ENCODE measurements at regions not wholly inside any gene's neighbourhood (a gene's known extent, or its start where the extent isn't known, plus 50 kb on each side); places are given as distances from the start of the nearest gene placed in this dataset.

GRCh38 chr20:57944988-57945387 lies 235.2 kb upstream of the PMEPA1 start:
- no peak for DNase-seq (ENCODE audit: low spot score)

DNA sequence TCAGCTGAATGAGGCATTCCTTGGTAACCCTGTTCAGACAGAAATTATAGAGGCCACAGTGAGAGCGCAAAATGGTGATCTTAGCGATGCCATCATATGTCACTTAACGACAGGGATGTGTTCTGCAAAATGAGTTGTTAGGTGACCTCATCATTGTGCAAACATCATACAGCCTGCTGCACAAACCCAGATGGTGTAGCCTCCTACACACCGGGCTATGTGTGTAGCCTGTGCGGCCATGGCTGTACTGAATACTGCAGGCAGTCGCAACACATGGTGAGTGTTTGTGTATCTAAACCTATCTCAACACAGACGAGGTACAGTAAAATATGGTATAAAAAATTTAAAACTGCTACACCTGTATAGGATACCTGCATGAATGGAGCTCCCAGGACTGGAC lies 234.1 kb upstream of the PMEPA1 start:
- DNase-seq (ENCODE audit: low spot score) = no peak

DNA sequence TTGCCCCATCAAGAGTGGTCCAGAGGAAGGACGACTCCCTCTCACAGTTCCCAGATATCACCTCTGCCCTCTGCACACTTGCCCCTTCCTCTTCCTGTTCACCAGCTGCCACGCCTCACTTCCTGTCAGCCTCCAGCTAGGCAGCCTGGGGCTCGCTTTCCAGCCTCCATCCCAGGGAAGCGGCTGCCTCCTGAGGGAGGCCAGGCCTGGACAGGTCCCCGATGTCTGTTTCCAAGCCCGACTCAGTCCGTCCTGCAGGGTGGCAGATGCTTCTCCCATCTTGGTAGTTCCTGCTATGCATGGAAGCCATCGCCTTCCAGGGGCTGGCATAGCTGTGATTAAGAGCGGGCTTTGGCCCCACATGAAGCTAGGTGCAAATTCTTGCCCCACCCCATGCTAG lies 233.5 kb upstream of the PMEPA1 start:
- no peak for DNase-seq (ENCODE audit: low spot score)

DNA sequence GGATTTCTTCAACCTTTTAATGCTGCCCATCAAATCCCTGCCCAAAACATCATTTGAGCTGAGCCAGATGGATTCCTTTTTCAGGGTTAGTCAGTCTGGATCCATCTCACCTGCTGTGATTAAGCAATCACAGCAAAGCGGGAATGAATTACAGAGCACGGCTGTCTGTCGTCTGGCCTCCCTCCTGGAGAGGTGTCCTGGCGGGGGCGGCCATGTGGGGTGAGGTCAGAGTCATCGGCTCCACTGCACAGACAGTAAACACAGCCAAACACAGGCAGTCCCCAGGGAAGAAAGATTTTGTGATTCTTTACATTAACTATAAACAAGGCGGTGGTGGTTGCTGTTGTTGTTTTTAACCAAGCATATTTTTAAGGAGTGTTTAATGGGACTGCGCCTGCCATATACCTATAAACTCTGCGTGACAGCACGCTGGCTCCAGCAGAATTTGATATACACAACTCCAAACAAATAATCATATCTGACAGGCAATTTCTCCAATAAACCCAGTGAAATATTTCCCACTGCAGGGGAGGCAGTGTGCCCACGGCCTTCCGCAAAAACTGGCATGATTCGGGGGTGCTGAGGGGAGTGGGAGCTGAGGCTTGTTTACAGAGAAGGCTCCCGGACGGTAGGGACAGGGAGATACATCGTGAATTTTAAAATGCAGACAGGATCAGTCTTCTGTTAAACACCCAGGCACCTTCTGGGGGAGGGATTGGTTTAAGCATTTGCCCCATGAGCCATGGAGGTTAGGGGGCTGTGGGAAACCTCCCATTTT lies 232.0 kb upstream of the PMEPA1 start:
- no peak for DNase-seq (ENCODE audit: low spot score)

DNA sequence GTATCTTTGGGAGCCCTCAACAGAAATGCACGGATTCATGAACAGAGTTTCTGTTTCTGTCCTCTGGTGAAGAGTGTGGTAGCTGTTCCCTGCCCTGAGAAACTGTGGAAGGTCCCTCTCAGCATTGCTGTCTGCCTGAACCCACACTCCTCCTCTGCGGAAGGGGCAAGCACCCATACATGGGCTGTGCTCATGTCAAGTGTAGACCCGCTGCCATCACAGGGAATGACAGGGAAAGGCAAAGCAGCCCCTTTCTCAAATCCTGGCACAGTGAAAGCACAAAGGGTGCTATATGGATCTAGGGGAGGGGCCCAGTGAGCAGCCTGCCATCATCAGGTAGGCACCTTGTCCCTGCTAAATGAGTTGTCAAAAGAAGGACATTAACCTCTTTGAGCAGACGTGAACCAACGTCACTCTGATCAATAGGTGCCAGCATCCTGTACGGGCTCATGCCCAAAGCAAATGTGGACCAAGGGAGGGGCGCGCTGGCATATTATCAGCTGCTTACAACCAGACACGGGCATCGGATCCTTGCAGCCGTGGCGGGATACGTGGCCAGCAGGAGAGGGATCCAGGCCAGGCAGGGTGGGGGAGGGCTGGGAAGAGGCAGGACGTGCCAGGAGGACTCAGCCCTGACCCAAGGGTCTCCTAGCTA lies 231.2 kb upstream of the PMEPA1 start:
- DNase-seq (ENCODE audit: low spot score) = no peak

- DNase-seq (ENCODE audit: low spot score) = no peak
These were observed 230.6 kb upstream of the PMEPA1 start for GRCh38 chr20:57940376-57940775.

DNA sequence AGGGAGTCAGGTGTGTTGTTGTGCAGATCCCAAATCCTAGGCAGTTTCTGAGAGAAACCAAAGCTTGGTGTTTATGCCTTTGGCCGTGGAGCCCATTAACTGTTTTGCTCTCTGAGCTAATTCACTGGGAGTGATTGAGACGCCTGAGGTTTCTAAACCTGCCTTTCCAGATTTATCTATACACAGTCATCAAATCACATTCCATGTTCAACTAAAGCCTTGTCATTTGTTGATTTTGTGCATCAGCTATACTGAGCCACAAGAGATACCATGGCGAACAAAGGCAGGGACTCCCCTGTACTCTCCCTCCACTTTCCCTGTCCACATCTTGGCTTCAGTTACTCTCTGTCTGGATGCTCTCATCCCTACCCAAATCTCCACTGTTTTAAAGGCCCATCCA lies 229.7 kb upstream of the PMEPA1 start:
- no peak for DNase-seq (ENCODE audit: low spot score)

DNA sequence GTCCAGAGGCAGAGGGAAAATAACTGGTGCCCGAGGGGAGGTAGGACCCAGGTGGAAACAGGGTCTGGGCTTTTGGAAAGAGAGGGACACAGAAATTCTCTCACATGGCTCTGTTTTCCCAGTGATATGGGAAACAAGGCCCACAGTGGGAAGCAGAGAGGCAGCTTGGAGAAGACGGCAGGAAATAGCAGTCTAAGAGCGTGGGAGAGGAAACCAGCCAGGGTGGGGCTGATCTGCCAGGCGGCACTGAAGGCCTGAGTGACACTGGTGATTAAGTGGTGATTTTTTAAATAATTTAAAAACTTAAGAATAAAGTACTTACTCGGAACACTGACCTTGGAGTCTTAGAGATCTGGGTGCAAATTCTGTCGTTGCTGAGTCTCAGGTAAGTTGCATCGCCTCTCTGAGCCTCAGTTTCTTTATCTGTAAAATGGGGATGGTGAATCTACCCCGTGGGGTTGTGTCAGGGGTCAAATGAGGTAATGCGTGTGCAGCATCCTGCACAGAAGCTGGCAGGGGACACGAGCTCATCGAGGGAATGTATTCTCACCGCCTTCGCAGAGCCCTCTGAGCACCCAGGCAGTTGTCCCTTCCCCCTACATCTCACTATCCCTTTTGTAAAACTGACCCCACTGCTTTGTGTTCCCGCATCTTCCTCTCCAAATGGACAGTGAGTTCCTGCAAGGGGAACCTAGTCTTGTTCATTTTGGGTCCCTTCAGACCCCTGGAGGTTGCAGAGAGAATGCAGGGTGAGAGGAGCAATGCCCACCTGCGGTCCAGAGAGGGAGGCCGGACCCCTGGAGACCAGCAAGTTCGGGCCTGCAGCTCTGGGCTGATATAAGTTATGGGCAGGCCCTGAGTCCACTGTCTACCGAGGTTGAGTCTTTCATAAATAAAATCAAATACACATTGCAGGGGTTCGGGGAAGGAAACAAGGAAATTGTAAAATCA lies 228.6 kb upstream of the PMEPA1 start:
- DNase-seq (ENCODE audit: low spot score) = peak; percentile 47

DNA sequence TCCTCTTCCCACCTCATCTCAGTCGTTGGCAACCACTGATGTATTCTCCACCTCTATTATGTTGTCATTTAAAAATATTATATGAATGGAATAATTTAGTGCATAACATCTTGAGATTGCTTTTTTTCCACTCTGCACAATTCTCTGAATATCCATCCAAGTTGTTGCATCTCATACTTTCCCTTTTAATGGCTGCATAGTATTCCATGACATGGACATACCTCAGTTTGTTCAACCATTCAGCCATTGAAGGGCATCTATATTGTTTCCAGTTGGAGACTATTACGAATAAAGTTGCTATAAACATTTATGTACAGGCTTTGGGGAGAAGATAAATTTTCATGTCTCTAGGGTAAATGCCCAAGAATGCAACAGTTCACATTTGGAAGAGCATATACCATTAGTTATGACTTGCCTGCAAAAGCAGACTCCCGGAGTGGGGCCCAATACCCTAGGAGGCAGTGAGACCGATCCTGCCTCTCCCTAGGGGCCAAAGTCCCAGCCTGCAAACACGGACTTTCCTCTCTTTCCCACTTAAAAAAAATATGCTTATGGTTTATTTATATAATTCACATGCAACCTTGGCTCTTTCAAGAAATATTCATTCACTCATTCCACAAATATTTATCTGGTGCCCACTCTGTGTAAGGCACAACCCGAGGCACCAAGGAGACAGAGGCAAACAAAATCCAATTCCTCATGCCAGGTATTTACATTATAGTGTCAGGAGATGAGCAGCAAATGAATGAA lies 227.0 kb upstream of the PMEPA1 start:
- DNase-seq (ENCODE audit: low spot score) = no peak

DNA sequence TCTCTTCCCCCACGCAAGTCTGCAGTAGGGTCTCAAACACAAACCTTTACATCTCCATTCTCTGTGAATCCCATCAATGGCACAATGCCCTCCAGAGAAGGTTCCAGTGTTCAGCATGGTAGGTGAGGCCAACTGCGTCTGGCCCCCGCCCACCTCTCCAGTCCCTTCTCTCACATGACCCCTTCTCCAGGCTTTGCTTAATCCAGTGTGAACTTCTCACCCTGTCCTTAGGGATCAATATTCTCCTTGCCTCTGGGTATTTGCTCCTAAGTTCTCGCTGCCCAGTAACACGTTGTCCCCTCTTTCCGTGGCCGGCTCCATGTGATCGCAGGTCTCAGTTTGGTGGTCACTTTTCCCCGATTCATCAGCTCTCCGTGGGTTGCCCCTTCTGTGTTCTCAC lies 225.1 kb upstream of the PMEPA1 start:
- DNase-seq (ENCODE audit: low spot score) = no peak

DNA sequence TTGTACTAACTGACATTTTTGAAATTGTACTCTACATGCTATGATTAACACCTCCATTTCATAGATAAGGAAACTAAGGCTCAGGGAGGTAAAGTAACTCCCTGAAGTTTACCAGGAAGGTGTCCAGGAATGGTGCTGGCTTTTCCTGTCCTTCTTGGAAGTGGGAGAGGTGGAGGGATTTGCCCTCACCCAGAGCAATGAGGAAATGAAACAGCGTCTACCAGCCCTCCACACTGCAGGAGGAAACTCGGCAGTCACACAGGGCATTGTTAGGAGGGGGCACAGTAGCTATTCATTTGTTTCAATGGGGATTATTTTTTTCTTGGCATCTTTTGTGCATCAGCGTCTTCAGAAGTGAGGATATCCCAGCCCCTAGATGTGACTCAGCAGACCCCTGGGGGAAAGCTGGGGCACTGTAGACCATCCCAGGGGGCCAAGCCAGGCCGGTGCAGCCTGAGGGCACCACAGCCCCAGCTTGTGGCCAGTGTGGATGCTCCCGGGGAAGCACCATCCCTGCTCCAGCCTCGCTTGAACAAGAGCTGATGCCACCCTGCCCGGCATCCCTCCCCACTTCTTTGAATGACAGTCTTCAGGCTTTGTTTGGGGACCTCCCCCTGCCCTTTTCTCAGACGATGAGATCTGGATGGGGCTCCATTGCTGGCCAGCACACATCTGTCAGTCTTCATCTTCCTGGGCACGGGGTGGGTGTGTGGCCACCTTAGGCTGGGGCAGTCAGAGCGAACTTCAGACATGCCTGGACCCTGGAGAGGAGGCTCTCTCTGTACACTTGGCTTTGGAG lies 224.4 kb upstream of the PMEPA1 start:
- DNase-seq (ENCODE audit: low spot score) = no peak

- DNase-seq (ENCODE audit: low spot score) = no peak
These were observed 222.5 kb upstream of the PMEPA1 start for GRCh38 chr20:57932227-57932864.

- no peak for DNase-seq (ENCODE audit: low spot score)
These were observed 220.5 kb upstream of the PMEPA1 start for GRCh38 chr20:57930351-57930750.

- DNase-seq (ENCODE audit: low spot score) = peak; percentile 90
These were observed 218.6 kb upstream of the PMEPA1 start for GRCh38 chr20:57928181-57928967.

- no peak for DNase-seq (ENCODE audit: low spot score)
These were observed 217.6 kb upstream of the PMEPA1 start for GRCh38 chr20:57927376-57927775.

DNA sequence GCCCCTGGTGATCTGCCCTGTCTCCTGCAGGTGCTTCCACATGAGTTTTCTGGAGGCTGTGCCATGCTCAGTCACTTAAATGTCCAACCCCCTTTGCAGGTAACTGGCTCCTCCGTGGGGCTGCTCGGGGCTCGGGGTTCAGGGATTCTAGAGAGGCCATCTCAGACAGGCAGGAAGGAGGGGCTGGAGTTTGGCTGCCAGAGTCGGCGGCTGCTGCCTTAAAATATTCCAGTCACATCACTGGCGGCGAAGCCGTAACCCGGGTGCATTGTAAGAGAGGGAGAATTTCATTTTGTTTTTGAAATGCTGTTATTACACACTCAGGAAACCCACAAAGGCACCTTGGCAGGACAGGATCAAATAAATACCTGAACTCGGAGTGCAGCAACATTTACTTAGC lies 212.9 kb upstream of the PMEPA1 start:
- DNase-seq (ENCODE audit: low spot score) = no peak

DNA sequence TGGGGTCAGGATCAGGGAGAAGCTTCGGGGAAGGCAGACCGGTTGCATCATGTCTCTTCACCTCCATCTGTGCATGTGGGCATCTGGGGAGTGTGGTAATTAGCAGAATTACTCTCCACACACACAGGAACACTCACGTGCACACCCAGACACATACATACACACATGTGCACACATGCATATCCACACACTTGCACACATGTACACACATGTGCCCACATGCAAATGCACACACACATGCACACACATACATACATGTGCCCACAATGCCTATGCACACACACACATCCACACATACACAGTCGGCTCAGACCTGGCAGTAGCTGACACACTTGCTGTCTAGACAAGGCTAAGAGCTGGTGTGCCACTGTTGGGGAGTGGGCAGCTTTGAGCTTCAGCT lies 212.3 kb upstream of the PMEPA1 start:
- no peak for DNase-seq (ENCODE audit: low spot score)

DNA sequence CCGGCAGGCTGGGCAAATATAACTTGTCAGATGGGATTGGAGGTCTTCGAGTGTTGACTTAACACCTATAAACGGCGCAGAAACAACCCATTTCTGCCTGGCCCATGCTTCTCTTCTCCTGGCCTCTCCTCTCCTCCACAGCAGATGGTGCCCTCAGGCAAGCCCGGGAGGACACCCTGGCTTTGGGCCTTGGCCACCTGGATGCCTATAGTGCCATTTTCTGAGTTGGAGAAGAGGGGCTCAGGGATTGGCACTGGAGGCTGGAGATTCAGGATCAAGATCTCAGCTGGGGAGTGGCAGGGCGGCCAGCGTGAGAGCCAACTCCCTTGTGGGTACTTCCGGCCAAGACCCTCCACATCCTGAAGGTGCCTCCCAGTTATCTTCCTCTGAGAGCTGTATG lies 211.9 kb upstream of the PMEPA1 start:
- no peak for DNase-seq (ENCODE audit: low spot score)

- no peak for DNase-seq (ENCODE audit: low spot score)
These were observed 211.2 kb upstream of the PMEPA1 start for GRCh38 chr20:57920971-57921370.

DNA sequence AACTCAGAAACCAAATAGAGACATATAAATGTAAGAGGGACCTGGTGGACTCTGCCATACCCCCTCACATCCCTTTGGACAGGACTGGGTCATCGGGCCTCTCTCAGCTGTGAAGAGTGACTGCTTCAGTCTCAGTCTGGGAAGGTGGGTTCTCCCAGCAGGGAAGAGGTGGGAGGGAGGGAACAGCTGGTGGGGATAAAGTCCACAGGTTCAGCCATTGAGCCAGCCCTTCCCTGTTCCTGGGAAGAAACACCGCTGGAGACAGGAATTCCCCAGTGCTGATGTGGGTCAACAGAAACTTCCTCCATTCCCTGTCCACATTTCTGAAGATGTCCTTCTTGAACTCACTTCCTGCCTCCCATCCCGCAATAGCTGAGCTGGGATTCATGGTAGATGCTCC lies 209.2 kb upstream of the PMEPA1 start:
- DNase-seq (ENCODE audit: low spot score) = no peak
